Vagina (tissue), 2 donors: ENCODE measurements at regions not wholly inside any gene's neighbourhood (a gene's known extent, or its start where the extent isn't known, plus 50 kb on each side); places are given as distances from the start of the nearest gene placed in this dataset.

ENCODE experiments used
- DNase-seq, 2 donors: peaks; one replicate each; pipeline ENCODE4 v3.0.0-alpha.2; 2017; ENCODE audit errors: extremely low spot score in 2 of 2
- H3K27ac ChIP-seq: fragments of 200-600 bp; sonication (generic); one replicate; pipeline ENCODE4 v1.5.1; 2019
- H3K27me3 ChIP-seq: fragments of 200-600 bp; sonication (generic); one replicate; pipeline ENCODE4 v1.5.1; 2019
- H3K36me3 ChIP-seq, 2 donors: fragments of 200-600 bp; sonication (generic); one replicate each; pipeline ENCODE4 v1.5.1; 2017 to 2019
- H3K4me1 ChIP-seq: fragments of 200-600 bp; sonication (generic); one replicate; pipeline ENCODE4 v1.5.1; 2019
- H3K4me3 ChIP-seq, 2 donors: fragments of 200-600 bp; sonication (generic); 1 replicate in 1 of 2; 2 replicates in 1 of 2; pipeline ENCODE4 v1.5.1; 2016 to 2019
- H3K9me3 ChIP-seq: fragments of 200-600 bp; sonication (generic); one replicate; pipeline ENCODE4 v1.5.1; 2019
- CTCF ChIP-seq, 3 experiments: fragments of 450-650 bp in 2 of 3; fragments of 200-600 bp in 1 of 3; sonication (generic) in 1 of 3; IDR thresholded peaks; one replicate each; pipeline ENCODE4 v1.5.1; 2017 to 2019; ENCODE audit warnings: antibody characterized with exemption in 3 of 3, mild to moderate bottlenecking in 2 of 3, moderate library complexity in 2 of 3
- POLR2A ChIP-seq, 2 donors: fragments of 450-650 bp; IDR thresholded peaks; one replicate each; pipeline ENCODE4 v1.6.1; 2017; ENCODE audit warnings: antibody characterized with exemption in 2 of 2, mild to moderate bottlenecking in 2 of 2, moderate library complexity in 2 of 2
- POLR2AphosphoS5 ChIP-seq, 2 donors: sonication (generic); formaldehyde crosslinking; IDR thresholded peaks; one replicate each; pipeline ENCODE4 v1.9.0; 2017; ENCODE audit warnings: antibody characterized with exemption in 2 of 2, mild to moderate bottlenecking in 2 of 2, low read depth in 1 of 2; ENCODE audit not compliant: insufficient read depth in 1 of 2
- intact Hi-C: fragments of 100-400 bp; cut with DNase I; formaldehyde crosslinking; loops from one replicate; pipeline ENCODE4 v1.15.1; 2023

DNA sequence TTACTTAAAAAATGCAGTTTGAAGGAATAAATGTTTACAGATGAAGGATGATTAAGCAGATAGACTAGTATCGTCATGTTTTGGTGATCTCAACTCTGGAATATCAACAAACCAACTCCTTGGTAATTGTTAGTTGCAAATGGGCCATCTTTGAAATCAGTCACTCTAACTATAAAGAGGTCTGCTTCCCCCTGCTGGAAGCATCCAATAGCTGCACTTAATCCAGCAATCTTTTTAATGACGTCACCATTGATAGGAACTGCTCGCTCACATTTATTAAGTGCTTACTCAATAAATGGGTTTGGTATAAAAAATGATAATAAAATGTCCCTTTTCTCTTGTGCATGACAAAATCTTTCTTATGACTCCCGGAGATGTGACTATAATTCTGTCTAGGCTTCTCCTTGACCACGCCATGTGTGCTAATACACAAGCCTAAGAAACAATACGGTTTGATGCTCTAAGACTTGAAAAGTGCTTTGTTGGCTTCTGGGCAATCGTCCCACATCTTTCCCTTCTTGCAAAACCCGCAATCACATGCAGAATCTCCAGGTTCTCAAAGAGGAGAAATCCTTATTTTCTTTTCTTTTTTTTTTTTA lies 227.6 kb upstream of the POU1F1 start:
- H3K9me3 ChIP-seq = no peaks in the 10 kb centered on the region
- TF ChIP-seq POLR2A (IDR thresholded peaks at IDR 0.05) (no peak), POLR2AphosphoS5 (IDR thresholded peaks at IDR 0.05; ENCODE audit: insufficient read depth in 1 of 2, low read depth in 1 of 2) (no peak), CTCF (IDR thresholded peaks at IDR 0.05) (peak in 1 of 3 experiments; percentile 19)
- intact Hi-C loops = no loop called here
- no peak overlapping the region for H3K27ac ChIP-seq
- no peak overlapping the region for H3K4me3 ChIP-seq
- no peaks in the 10 kb centered on the region for H3K36me3 ChIP-seq
- H3K4me1 ChIP-seq = no peaks in the 10 kb centered on the region
- H3K27me3 ChIP-seq = no peaks in the 10 kb centered on the region
- no peak for DNase-seq

- H3K9me3 ChIP-seq = no peaks in the 10 kb centered on the region
- no peaks in the 10 kb centered on the region for H3K27me3 ChIP-seq
- H3K4me3 ChIP-seq = no peak overlapping the region
- no peaks in the 10 kb centered on the region for H3K4me1 ChIP-seq
- H3K36me3 ChIP-seq = no peaks in the 10 kb centered on the region
- TF ChIP-seq POLR2A (IDR thresholded peaks at IDR 0.05) = no peak
- no peak for TF ChIP-seq CTCF (IDR thresholded peaks at IDR 0.05)
- no peak for TF ChIP-seq POLR2AphosphoS5 (IDR thresholded peaks at IDR 0.05; ENCODE audit: insufficient read depth in 1 of 2, low read depth in 1 of 2)
- H3K27ac ChIP-seq = no peak overlapping the region
- no peak for DNase-seq
- intact Hi-C loops = no loop called here
These were observed 224.7 kb upstream of the POU1F1 start for GRCh38 chr3:87501076-87501475.

DNA sequence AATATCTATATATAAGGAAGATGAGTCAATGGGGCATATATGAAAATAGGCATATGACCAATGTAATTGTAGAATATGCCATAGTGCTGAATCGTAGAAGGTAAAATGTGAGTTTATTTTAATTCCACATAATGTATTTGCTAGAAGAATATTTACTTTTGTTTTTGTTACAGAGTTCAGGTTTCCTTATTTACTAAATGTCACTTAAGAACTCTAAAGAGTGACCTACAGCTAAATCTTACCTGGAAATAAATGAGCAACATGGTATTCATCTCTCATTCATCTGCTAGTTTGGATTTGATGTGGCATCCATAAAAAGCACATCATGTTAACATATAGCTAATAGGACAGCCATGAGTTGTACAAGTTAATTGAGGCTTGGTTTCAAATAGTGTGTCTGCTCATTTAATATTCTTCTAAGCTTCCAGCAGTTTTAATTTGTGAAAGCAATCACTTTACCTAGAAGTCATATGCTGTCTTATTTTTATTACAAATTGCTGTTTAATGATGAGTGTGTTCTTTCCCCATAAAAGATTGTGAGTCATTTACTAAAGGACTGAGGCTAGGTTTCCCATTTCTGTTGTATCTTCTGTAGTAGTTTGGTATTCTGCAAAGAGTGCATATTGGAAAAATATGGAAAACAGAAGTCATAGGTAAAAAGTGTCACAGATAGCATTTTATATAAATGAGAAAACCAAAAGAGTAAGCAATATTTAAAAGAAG lies 222.1 kb upstream of the POU1F1 start:
- no peaks in the 10 kb centered on the region for H3K4me1 ChIP-seq
- H3K36me3 ChIP-seq = no peaks in the 10 kb centered on the region
- no peaks in the 10 kb centered on the region for H3K27me3 ChIP-seq
- TF ChIP-seq POLR2A (IDR thresholded peaks at IDR 0.05) (no peak), POLR2AphosphoS5 (IDR thresholded peaks at IDR 0.05; ENCODE audit: insufficient read depth in 1 of 2, low read depth in 1 of 2) (no peak), CTCF (IDR thresholded peaks at IDR 0.05) (no peak)
- H3K9me3 ChIP-seq = no peaks in the 10 kb centered on the region
- intact Hi-C loops = no loop called here
- no peak for DNase-seq
- no peak overlapping the region for H3K27ac ChIP-seq
- no peak overlapping the region for H3K4me3 ChIP-seq

GRCh38 chr3:87495938-87496337 lies 219.6 kb upstream of the POU1F1 start:
- DNase-seq = no peak
- H3K27ac ChIP-seq = no peak overlapping the region
- H3K27me3 ChIP-seq = no peaks in the 10 kb centered on the region
- no peaks in the 10 kb centered on the region for H3K4me1 ChIP-seq
- no peak overlapping the region for H3K4me3 ChIP-seq
- no peak for TF ChIP-seq POLR2A (IDR thresholded peaks at IDR 0.05)
- no peak for TF ChIP-seq POLR2AphosphoS5 (IDR thresholded peaks at IDR 0.05; ENCODE audit: insufficient read depth in 1 of 2, low read depth in 1 of 2)
- TF ChIP-seq CTCF (IDR thresholded peaks at IDR 0.05) = no peak
- no peaks in the 10 kb centered on the region for H3K36me3 ChIP-seq
- H3K9me3 ChIP-seq = no peaks in the 10 kb centered on the region
- intact Hi-C loops = no loop called here

GRCh38 chr3:87494264-87494663 lies 217.9 kb upstream of the POU1F1 start:
- Histone ChIP-seq H3K36me3 (no peaks in the 10 kb centered on the region), H3K27ac (no peak overlapping the region), H3K4me3 (no peak overlapping the region), H3K27me3 (no peaks in the 10 kb centered on the region), H3K4me1 (no peaks in the 10 kb centered on the region), H3K9me3 (no peaks in the 10 kb centered on the region)
- no peak for DNase-seq
- TF ChIP-seq CTCF (IDR thresholded peaks at IDR 0.05) (no peak), POLR2A (IDR thresholded peaks at IDR 0.05) (no peak), POLR2AphosphoS5 (IDR thresholded peaks at IDR 0.05; ENCODE audit: insufficient read depth in 1 of 2, low read depth in 1 of 2) (no peak)
- intact Hi-C loops = no loop called here
